ENCODE measurements at regions not wholly inside any gene's neighbourhood (a gene's known extent, or its start where the extent isn't known, plus 50 kb on each side); places are given as distances from the start of the nearest gene placed in this dataset.

DNA sequence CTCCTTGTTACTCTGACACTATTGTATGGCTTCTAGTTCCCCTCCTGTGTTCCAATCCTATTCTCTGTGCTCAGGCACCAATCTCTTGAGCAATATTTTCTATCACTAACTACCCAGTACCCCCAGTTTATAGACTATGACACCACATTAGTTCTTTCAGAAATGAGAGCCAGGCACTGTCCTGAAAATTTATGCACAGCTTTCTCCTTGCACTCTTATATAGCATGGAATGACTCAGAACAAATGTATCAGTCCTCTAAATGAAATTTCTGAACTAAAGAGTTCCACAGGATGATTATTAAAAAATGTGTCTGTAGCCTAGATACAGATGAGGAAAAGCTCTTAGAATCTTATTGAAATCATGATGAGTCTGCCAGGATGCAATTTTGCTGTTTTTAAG, 489.9 kb downstream of the XPNPEP1 start:
- H3K4me1 ChIP-seq = no peaks in the 10 kb centered on the region
- DNase-seq = no peak
- H3K9me3 ChIP-seq = no peaks in the 10 kb centered on the region
- TF ChIP-seq CTCF (IDR thresholded peaks at IDR 0.05; ENCODE audit: low read depth, low read length) = no peak
- no peak overlapping the region for H3K4me3 ChIP-seq (ENCODE audit: low read depth, low read length)
- no peaks in the 10 kb centered on the region for H3K27me3 ChIP-seq
- no peaks in the 10 kb centered on the region for H3K36me3 ChIP-seq

DNA sequence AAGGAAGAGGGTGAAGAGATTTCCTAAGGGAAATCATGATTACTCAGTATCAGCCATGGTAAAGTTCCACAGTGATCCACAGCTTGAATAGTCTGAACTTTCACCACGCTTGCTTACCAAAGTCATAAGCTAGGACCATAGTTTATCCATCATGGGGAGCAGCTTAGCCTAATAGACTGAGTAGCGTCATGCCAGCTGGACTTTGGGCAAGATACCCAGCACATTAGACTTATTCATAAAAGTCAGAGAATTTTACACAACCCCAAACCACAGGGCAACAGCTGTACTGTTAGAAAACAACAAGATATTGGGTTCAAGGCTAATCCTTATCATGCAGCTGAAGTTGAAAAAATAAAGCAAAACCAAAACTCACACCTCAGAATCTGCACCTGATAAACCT, 491.0 kb downstream of the XPNPEP1 start:
- Histone ChIP-seq H3K4me3 (ENCODE audit: low read depth, low read length) (no peak overlapping the region), H3K27me3 (no peaks in the 10 kb centered on the region), H3K9me3 (no peaks in the 10 kb centered on the region), H3K4me1 (no peaks in the 10 kb centered on the region), H3K36me3 (no peaks in the 10 kb centered on the region)
- no peak for TF ChIP-seq CTCF (IDR thresholded peaks at IDR 0.05; ENCODE audit: low read depth, low read length)
- no peak for DNase-seq

DNA sequence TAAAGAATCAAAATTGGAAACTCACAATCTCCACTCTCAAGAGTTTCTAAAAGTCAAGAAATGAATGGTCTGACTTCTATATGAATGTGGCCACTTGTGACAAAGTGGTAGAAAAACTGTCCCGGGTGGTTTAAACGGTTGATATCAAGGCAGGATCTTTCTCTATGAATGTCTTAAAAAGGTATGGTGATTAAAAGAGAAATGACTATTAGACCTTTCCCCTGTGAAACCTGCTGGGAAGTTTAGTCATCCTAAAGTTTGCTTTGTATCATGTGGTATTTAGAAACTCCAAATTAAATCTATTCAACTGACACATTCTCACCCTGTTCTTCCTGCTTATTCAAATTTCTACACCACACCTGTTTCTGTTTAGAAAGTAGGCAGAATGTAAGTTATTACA, 492.5 kb downstream of the XPNPEP1 start:
- H3K4me1 ChIP-seq = no peaks in the 10 kb centered on the region
- H3K9me3 ChIP-seq = no peaks in the 10 kb centered on the region
- H3K36me3 ChIP-seq = no peaks in the 10 kb centered on the region
- TF ChIP-seq CTCF (IDR thresholded peaks at IDR 0.05; ENCODE audit: low read depth, low read length) = no peak
- H3K27me3 ChIP-seq = no peaks in the 10 kb centered on the region
- DNase-seq = no peak
- no peak overlapping the region for H3K4me3 ChIP-seq (ENCODE audit: low read depth, low read length)

GRCh38 chr10:109430043-109430760, 493.1 kb downstream of the XPNPEP1 start:
- DNase-seq = no peak

DNA sequence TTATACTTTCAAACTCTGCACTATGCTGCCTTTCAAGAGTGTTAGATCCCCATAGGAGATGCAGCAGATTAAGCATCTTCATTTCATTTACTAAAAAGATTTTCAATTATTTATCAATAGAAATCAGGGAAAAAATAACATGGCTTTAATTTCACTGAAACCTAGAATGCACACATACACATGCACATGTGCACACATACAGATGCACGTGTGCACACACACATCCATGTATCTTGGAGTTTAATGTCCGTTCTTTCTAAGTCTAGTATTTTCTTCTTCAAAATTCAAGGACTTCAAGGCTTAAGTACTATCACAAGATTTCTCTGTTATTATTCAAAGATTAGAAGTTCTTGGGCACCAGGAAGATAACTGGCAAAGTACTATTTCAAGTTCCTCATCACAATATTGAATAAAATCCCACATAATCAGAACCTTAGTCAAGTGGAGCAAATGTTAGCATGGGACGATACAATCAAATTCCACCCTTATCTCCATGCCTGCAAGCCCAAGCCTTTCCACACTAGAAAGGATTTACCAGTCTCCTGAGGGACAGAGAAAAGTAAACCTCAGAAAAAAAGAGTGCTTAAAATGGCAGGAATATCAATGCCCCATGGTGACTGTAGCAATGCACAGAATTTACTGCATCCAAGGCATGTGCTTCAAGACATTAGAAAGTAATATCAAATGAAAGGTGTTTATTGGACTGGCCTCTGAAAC, 494.4 kb downstream of the XPNPEP1 start:
- no peak for DNase-seq
- H3K4me1 ChIP-seq = no peaks in the 10 kb centered on the region
- no peaks in the 10 kb centered on the region for H3K27me3 ChIP-seq
- no peaks in the 10 kb centered on the region for H3K36me3 ChIP-seq
- TF ChIP-seq CTCF (IDR thresholded peaks at IDR 0.05; ENCODE audit: low read depth, low read length) = no peak
- no peaks in the 10 kb centered on the region for H3K9me3 ChIP-seq
- H3K4me3 ChIP-seq (ENCODE audit: low read depth, low read length) = no peak overlapping the region

More at GRCh38 chr10:109430043-109430760, 493.1 kb downstream of the XPNPEP1 start:
- no peak overlapping the region for H3K4me3 ChIP-seq (ENCODE audit: low read depth, low read length)
- no peak for TF ChIP-seq CTCF (IDR thresholded peaks at IDR 0.05; ENCODE audit: low read depth, low read length)
- H3K4me1 ChIP-seq = no peaks in the 10 kb centered on the region
- H3K36me3 ChIP-seq = no peaks in the 10 kb centered on the region
- H3K9me3 ChIP-seq = no peaks in the 10 kb centered on the region
- H3K27me3 ChIP-seq = no peaks in the 10 kb centered on the region

DNA sequence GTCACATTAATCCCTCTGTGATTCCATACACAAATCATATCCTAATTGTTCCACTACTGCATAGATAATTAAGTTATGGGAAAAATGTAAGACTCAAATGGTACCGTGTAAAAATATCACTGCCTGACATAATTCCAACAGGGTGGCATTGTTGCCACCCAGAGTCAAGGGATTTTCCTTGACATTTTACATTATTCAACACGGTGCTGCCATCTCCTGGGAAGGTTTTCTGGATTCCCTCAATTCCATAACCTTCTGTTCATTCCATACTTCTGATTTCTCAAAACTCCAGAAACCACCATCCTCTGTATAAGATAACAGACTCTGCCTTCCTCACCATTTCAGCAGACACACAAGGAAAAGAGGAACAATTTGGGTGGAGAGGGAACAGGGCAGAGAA, 495.9 kb downstream of the XPNPEP1 start:
- Histone ChIP-seq H3K27me3 (no peaks in the 10 kb centered on the region), H3K4me1 (no peaks in the 10 kb centered on the region), H3K4me3 (ENCODE audit: low read depth, low read length) (no peak overlapping the region), H3K9me3 (no peaks in the 10 kb centered on the region), H3K36me3 (no peaks in the 10 kb centered on the region)
- DNase-seq = no peak
- TF ChIP-seq CTCF (IDR thresholded peaks at IDR 0.05; ENCODE audit: low read depth, low read length) = no peak
